Left ventricle myocardium superior (tissue), 1 donor: ENCODE measurements at regions not wholly inside any gene's neighbourhood (a gene's known extent, or its start where the extent isn't known, plus 50 kb on each side); places are given as distances from the start of the nearest gene placed in this dataset.
"Not testable (repeated sequence)": the region's sequence is repeated elsewhere in the genome, so short reads cannot be mapped to it uniquely, and the experiment has no call there.

Experiments
- ATAC-seq: fragments of 200-7000 bp; cut with Tn5 transposase; one replicate; pipeline ENCODE4 v1.9.1; 2020; ENCODE audit warnings: mild to moderate bottlenecking, moderate library complexity
- DNase-seq: peaks from one replicate; pipeline ENCODE4 v3.0.0-alpha.2; 2020
- intact Hi-C: fragments of 100-400 bp; cut with micrococcal nuclease; formaldehyde crosslinking; loops from one replicate; pipeline ENCODE4 v1.11.0; 2022
- donor health status: DM: no; HTN: yes; CAD: no; lungs with severe emphysema.

GRCh38 chr16:59522826-59523225 lies 788.7 kb upstream of the GOT2 start:
- DNase-seq (no peak), ATAC-seq (no peak)
- intact Hi-C loops: no loop called here

GRCh38 chr16:59518721-59519120 lies 784.6 kb upstream of the GOT2 start:
- DNase-seq, ATAC-seq, intact Hi-C loops: not testable (repeated sequence)

GRCh38 chr16:59514651-59515050 lies 780.5 kb upstream of the GOT2 start:
- intact Hi-C loops: no loop called here
- DNase-seq (no peak), ATAC-seq (no peak)

- no peak for DNase-seq
- intact Hi-C loops: no loop called here
- peak; percentile 34 for ATAC-seq
These were observed 775.9 kb upstream of the GOT2 start for GRCh38 chr16:59510008-59510424.

GRCh38 chr16:59500601-59501000 lies 766.5 kb upstream of the GOT2 start:
- no peak for ATAC-seq
- no peak for DNase-seq
- intact Hi-C loops: no loop called here

GRCh38 chr16:59487067-59487466 lies 753.0 kb upstream of the GOT2 start:
- DNase-seq (no peak), ATAC-seq (no peak)
- intact Hi-C loops: no loop called here

- ATAC-seq (no peak), DNase-seq (no peak)
- intact Hi-C loops: no loop called here
These were observed 750.9 kb upstream of the GOT2 start for GRCh38 chr16:59484833-59485516.

GRCh38 chr16:59478838-59479237 lies 744.7 kb upstream of the GOT2 start:
- intact Hi-C loops: no loop called here
- no peak for DNase-seq

GRCh38 chr16:59470556-59470955 lies 736.4 kb upstream of the GOT2 start:
- ATAC-seq (no peak), DNase-seq (no peak)
- intact Hi-C loops: no loop called here

More at GRCh38 chr16:59478838-59479237, 744.7 kb upstream of the GOT2 start:
- ATAC-seq: no peak

GRCh38 chr16:59469266-59469665 lies 735.1 kb upstream of the GOT2 start:
- intact Hi-C loops: no loop called here
- ATAC-seq (no peak), DNase-seq (no peak)

GRCh38 chr16:59463776-59464175 lies 729.7 kb upstream of the GOT2 start:
- ATAC-seq: no peak
- intact Hi-C loops: no loop called here
- no peak for DNase-seq

GRCh38 chr16:59459806-59460205 lies 725.7 kb upstream of the GOT2 start:
- DNase-seq: no peak
- no peak for ATAC-seq
- intact Hi-C loops: no loop called here

GRCh38 chr16:59455497-59455896 lies 721.4 kb upstream of the GOT2 start:
- ATAC-seq (no peak), DNase-seq (no peak)
- intact Hi-C loops: no loop called here

GRCh38 chr16:59450513-59450912 lies 716.4 kb upstream of the GOT2 start:
- intact Hi-C loops, ATAC-seq, DNase-seq: not testable (repeated sequence)

GRCh38 chr16:59440502-59440901 lies 706.4 kb upstream of the GOT2 start:
- DNase-seq (no peak), ATAC-seq (no peak)
- intact Hi-C loops: no loop called here

GRCh38 chr16:59432896-59433295 lies 698.8 kb upstream of the GOT2 start:
- intact Hi-C loops: no loop called here
- no peak for DNase-seq
- ATAC-seq: no peak

GRCh38 chr16:59432276-59432675 lies 698.2 kb upstream of the GOT2 start:
- DNase-seq: no peak
- intact Hi-C loops: no loop called here
- no peak for ATAC-seq

- no peak for ATAC-seq
- DNase-seq: no peak
- intact Hi-C loops: no loop called here
These were observed 690.7 kb upstream of the GOT2 start for GRCh38 chr16:59424714-59425273.

GRCh38 chr16:59411961-59412841 lies 678.1 kb upstream of the GOT2 start:
- DNase-seq: no peak
- no peak for ATAC-seq
- intact Hi-C loops: no loop called here

- DNase-seq (no peak), ATAC-seq (no peak)
- intact Hi-C loops: no loop called here
These were observed 676.3 kb upstream of the GOT2 start for GRCh38 chr16:59410451-59410850.
